Body of pancreas (tissue), 4 donors: ENCODE measurements at regions not wholly inside any gene's neighbourhood (a gene's known extent, or its start where the extent isn't known, plus 50 kb on each side); places are given as distances from the start of the nearest gene placed in this dataset.

Experiments
- ATAC-seq: fragments of 150-250 bp; one replicate; pipeline ENCODE4 v1.9.1; 2016
- DNase-seq, 4 donors: peaks; one replicate each; pipeline ENCODE4 v3.0.0-alpha.2; 2019
- H3K27ac ChIP-seq, 4 donors: fragments of 200-600 bp; sonication (generic); 1 replicate in 3 of 4; 2 replicates in 1 of 4; pipeline versions ENCODE4 v1.5.1 to v1.6.1; 2016 to 2019; ENCODE audit warnings: mild to moderate bottlenecking in 1 of 4, mixed read lengths in 1 of 4, moderate library complexity in 1 of 4
- H3K27me3 ChIP-seq, 2 donors: fragments of 200-600 bp; sonication (generic); one replicate each; pipeline ENCODE4 v1.6.0; 2016; ENCODE audit warnings: mild to moderate bottlenecking in 1 of 2
- H3K36me3 ChIP-seq, 2 donors: fragments of 200-600 bp; sonication (generic); replicated peaks in 1 of 2; 2 replicates each; pipeline ENCODE4 v1.5.1; 2016; ENCODE audit warnings: low read depth in 2 of 2; ENCODE audit not compliant: insufficient read depth in 1 of 2
- H3K4me1 ChIP-seq: fragments of 200-600 bp; sonication (generic); one replicate; pipeline ENCODE4 v1.6.0; 2016
- H3K4me3 ChIP-seq, 2 donors: fragments of 200-600 bp; sonication (generic); 1 replicate in 1 of 2; 2 replicates in 1 of 2; pipeline ENCODE4 v1.5.1; 2016 to 2019
- H3K9me3 ChIP-seq, 3 donors: fragments of 200-600 bp; sonication (generic); 1 replicate in 2 of 3; 2 replicates in 1 of 3; pipeline ENCODE4 v1.5.1; 2016
- POLR2A ChIP-seq, 3 donors: fragments of 450-650 bp; IDR thresholded peaks; one replicate each; pipeline ENCODE4 v1.6.1; 2016; ENCODE audit warnings: antibody characterized with exemption in 3 of 3, mild to moderate bottlenecking in 2 of 3
- whole genome bisulfite sequencing, 2 donors: methylation state at CpG; one replicate each; pipeline ENCODE4 v1.1.5; 2017; 5-methylcytosine and 5-hydroxymethylcytosine counted together
- intact Hi-C: fragments of 100-400 bp; cut with DNase I; formaldehyde crosslinking; loops from one replicate; pipeline ENCODE4 v1.15.1; 2023
- TF ChIP-seq, protein P1 (sequence below), 7 experiments: fragments of 450-650 bp in 4 of 7; fragments of 200-600 bp in 3 of 7; sonication (generic) in 3 of 7; IDR thresholded peaks; one replicate each; pipeline ENCODE4 v1.5.1; 2016 to 2019; ENCODE audit warnings: antibody characterized with exemption in 7 of 7

DNA sequence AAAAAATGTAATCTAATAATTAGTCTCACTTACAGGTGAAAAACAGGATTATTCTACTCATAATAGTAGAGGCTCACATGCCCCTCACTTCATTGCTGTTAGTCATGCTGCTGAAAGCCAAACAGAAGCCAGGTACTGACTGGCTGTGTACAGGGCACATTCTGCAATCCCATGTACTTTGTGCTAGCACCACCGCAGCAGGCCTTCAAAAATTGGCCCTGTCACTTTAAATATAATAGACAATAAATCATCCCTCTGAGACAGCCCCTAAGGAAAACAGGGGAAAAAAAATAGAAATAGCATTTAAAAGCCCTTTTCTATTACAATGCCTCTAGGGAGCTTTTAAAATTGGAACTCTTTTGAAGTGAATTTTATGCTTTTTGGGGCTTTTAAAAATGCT, 723.8 kb downstream of the TUSC7 start:
- no peaks in the 10 kb centered on the region for H3K27me3 ChIP-seq
- no peaks in the 10 kb centered on the region for H3K36me3 ChIP-seq
- ATAC-seq (no peak), DNase-seq (no peak)
- H3K27ac ChIP-seq: no peak overlapping the region
- peaks cover 7% of the 10 kb centered on the region for H3K4me1 ChIP-seq
- no peaks in the 10 kb centered on the region for H3K9me3 ChIP-seq
- intact Hi-C loops: no loop called here
- TF ChIP-seq, protein P1, sequence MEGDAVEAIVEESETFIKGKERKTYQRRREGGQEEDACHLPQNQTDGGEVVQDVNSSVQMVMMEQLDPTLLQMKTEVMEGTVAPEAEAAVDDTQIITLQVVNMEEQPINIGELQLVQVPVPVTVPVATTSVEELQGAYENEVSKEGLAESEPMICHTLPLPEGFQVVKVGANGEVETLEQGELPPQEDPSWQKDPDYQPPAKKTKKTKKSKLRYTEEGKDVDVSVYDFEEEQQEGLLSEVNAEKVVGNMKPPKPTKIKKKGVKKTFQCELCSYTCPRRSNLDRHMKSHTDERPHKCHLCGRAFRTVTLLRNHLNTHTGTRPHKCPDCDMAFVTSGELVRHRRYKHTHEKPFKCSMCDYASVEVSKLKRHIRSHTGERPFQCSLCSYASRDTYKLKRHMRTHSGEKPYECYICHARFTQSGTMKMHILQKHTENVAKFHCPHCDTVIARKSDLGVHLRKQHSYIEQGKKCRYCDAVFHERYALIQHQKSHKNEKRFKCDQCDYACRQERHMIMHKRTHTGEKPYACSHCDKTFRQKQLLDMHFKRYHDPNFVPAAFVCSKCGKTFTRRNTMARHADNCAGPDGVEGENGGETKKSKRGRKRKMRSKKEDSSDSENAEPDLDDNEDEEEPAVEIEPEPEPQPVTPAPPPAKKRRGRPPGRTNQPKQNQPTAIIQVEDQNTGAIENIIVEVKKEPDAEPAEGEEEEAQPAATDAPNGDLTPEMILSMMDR (IDR thresholded peaks at IDR 0.05): no peak
- TF ChIP-seq POLR2A (IDR thresholded peaks at IDR 0.05): no peak
- 50 to 95% methylated on average over 1 of the region's 1 CpG for whole genome bisulfite sequencing, 2 donors
- no peak overlapping the region for H3K4me3 ChIP-seq

DNA sequence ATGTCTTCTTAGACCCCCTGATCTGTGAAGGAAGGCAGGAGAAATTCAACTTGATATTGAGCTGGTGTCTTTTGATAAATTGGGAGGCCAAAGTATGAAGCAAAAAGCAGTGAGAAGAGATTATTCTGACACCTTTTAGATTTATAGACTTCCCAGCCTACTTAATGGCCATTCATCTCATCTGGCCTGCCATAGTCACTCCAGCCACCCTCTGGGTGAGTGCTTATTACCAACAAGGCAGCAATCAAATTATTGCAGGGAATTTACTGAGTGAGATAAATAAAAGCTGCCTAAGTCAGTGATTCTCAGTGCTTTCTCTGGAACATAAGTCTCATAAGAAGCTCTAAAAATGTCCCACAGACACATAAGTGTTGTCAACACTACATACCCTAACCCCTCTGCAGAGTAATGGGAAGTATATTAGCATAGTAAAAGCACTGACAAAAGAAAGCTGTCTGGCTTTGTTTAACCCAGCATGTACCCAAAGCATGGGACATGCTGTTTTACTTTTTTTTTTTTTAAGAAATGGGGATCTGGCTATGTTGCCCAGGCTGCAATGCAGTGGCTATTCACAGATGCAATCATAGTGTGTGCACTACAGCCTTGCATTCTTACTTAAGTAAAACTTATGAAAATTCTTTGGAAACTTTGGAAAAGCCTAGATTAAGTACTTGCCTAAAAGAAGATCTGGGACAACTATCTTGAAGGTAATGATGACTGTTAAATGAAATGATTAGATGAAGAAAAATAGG, 725.3 kb downstream of the TUSC7 start:
- no peak overlapping the region for H3K27ac ChIP-seq
- H3K27me3 ChIP-seq: no peaks in the 10 kb centered on the region
- TF ChIP-seq POLR2A (IDR thresholded peaks at IDR 0.05): no peak
- TF ChIP-seq, protein P1 (IDR thresholded peaks at IDR 0.05): no peak
- peaks cover 10% of the 10 kb centered on the region for H3K4me1 ChIP-seq
- intact Hi-C loops: no loop called here
- H3K9me3 ChIP-seq: no peaks in the 10 kb centered on the region
- no peak overlapping the region for H3K4me3 ChIP-seq
- ATAC-seq: no peak
- no peaks in the 10 kb centered on the region for H3K36me3 ChIP-seq
- DNase-seq: no peak

DNA sequence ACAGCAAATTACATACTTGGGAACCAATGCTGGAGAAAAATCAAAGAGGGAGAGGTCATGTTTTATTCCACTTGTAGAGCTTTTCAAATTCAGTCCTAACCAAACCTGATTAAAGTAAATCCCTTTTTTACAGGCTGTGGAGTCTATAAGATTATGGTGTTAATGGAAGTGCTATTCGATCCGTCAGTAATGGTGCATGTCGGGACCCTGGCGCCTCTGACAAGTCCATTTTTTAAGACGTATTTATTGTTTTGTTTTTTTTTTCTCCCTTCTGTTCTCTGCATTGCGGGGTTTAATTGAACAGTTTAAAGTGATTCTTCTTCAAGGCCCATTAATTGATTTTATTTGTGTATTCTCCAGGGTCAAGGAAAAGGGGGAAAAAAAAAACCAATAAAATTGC, 725.9 kb downstream of the TUSC7 start:
- no peaks in the 10 kb centered on the region for H3K27me3 ChIP-seq
- no peak for DNase-seq
- no peak overlapping the region for H3K4me3 ChIP-seq
- no peaks in the 10 kb centered on the region for H3K9me3 ChIP-seq
- intact Hi-C loops: no loop called here
- H3K36me3 ChIP-seq: no peaks in the 10 kb centered on the region
- no peak overlapping the region for H3K27ac ChIP-seq
- no peak for TF ChIP-seq POLR2A (IDR thresholded peaks at IDR 0.05)
- TF ChIP-seq, protein P1 (IDR thresholded peaks at IDR 0.05): no peak
- no peak for ATAC-seq
- H3K4me1 ChIP-seq: peaks cover 15% of the 10 kb centered on the region
- WGBS, 2 donors: 95% methylated on average over 6 of the region's 6 CpGs

DNA sequence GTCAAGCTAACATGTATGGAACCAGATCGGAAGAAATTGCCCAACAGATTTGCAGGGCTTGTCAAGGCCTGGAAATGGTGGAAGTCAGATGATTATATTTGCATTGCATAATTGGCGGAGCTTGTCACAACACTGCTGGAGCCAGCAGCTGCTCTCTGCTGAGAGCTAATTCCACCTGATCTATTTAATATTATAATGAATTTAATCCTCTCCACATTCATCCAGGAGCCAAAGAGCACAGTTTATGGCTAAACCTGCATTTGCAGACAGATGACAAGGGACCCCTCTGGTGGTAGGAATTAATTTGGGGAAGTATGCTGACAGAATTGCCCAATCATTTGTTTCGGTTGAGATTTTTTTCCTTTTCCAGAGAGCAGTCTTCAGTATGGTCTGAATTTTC, 730.2 kb downstream of the TUSC7 start:
- WGBS, 2 donors: 37 to 38% methylated on average over 3 of the region's 3 CpGs
- Histone ChIP-seq H3K4me3 (no peak overlapping the region), H3K4me1 (peaks cover 16% of the 10 kb centered on the region), H3K27ac (peak overlapping the region in 1 of 4 donors; percentile 8), H3K36me3 (no peaks in the 10 kb centered on the region), H3K9me3 (no peaks in the 10 kb centered on the region), H3K27me3 (no peaks in the 10 kb centered on the region)
- intact Hi-C loops: no loop called here
- peak; percentile 85 for ATAC-seq
- peak; percentile 15 to 55 (median 24) for DNase-seq
- TF ChIP-seq, protein P1 (IDR thresholded peaks at IDR 0.05): peak; percentile 28 to 79 (median 70)
- TF ChIP-seq POLR2A (IDR thresholded peaks at IDR 0.05): no peak

- Histone ChIP-seq H3K9me3 (no peaks in the 10 kb centered on the region), H3K4me3 (no peak overlapping the region), H3K36me3 (no peaks in the 10 kb centered on the region), H3K4me1 (peaks cover 16% of the 10 kb centered on the region), H3K27me3 (no peaks in the 10 kb centered on the region), H3K27ac (no peak overlapping the region)
- TF ChIP-seq, protein P1 (IDR thresholded peaks at IDR 0.05): no peak
- TF ChIP-seq POLR2A (IDR thresholded peaks at IDR 0.05): no peak
- ATAC-seq (no peak), DNase-seq (no peak)
- intact Hi-C loops: no loop called here
- WGBS, 2 donors: 70 to 78% methylated on average over 4 of the region's 4 CpGs
These were observed 732.3 kb downstream of the TUSC7 start for GRCh38 chr3:117441851-117442250.
